ENCODE measurements at regions not wholly inside any gene's neighbourhood (a gene's known extent, or its start where the extent isn't known, plus 50 kb on each side); places are given as distances from the start of the nearest gene placed in this dataset.
A peak's percentile ranks its signal among the peaks of the same experiment; 100 is the strongest.

DNA sequence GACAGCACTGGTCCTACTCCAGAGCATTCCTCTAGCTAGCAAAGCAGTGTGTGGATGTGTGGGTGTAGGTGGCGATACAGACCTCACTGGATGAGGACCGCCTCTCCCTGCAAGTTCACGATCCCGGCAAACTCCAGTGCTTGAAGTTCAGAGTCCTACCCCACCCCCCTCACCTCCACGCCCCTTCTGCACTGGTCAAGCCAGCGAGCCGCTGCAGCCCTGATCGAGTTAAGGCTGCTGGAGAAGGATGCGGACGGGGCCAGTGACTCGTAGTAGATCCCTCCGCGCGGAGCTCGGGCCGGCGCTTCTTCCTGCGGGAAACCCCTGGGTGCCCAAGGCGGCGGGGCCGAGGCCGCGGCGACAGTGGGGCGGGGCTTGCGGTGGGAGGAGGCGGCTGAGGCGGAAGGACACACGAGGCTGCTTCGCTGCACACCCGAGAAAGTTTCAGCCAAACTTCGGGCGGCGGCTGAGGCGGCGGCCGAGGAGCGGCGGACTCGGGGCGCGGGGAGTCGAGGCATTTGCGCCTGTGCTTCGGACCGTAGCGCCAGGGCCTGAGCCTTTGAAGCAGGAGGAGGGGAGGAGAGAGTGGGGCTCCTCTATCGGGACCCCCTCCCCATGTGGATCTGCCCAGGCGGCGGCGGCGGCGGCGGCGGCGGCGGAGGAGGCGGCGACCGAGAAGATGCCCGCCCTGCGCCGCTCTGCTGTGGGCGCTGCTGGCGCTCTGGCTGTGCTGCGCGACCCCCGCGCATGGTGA, 84.5 kb upstream of the NBPF19 start:
- TF ChIP-seq POLR2AphosphoS5 (IDR thresholded peaks at IDR 0.05; ENCODE audit: low read depth, low read length), result peak; percentile 47; the same call in 1 of the 2 replicates
- 0 out of 2 replicates have a peak, but pooled peaks have one; percentile 38 for TF ChIP-seq TAF1 (IDR thresholded peaks at IDR 0.05; ENCODE audit: borderline replicate concordance, insufficient read depth, low read length)
